Central memory CD4-positive, alpha-beta T cell (primary cell): ENCODE measurements at regions not wholly inside any gene's neighbourhood (a gene's known extent, or its start where the extent isn't known, plus 50 kb on each side); places are given as distances from the start of the nearest gene placed in this dataset.

Experiments
- DNase-seq: peaks from one replicate; pipeline ENCODE4 v3.0.0; 2022

DNA sequence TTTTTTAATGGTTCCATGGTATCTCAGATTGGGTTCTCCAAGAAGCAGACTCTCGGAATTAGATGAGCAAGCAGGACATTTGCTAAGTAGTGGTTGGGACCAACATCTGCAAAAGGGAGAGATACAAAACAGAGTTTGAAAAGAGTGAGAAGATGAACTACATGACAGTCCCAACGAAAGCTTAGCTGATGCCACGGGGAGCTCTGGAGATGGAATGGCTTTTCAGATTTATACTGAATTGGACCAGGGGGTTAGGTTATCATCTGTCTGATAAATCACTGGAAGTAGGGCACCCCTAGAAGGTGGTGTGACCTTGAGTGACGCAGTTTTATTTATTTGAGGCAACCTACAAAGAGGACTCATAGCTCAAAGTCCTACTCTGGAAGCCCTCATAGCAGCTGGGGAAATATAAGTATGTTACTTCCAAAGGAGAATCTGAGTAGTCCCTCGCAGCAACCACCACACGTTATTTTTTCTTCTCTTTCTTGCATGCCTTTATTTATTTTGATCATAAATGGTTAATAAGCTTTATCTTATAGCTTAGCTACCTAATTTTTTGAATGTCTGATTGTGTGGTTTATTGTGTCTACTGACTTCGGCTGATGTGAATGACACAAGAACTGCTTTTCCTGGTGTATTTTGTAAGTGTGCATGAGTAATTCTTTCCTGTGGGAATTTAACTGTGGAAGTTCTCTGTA is 815.4 kb downstream of the SQOR start:
- no peak for DNase-seq

DNA sequence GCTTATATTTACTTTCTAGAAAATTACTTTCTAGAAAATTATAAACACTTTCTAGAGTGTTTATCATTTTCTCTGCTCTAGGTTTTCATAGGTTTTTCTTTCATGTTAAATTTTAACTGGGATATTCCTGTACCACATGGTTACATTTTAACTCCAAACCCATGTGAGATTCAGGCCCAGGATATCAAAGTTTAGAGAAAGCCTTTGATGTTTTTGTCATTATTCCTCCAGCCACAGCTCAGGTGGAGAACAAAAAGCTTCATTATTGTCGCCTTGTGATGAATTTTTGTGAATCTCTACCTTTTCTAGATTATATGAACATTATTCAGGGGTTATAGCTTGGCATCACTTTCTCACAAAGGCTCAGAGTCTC is 816.0 kb downstream of the SQOR start:
- DNase-seq = no peak

DNA sequence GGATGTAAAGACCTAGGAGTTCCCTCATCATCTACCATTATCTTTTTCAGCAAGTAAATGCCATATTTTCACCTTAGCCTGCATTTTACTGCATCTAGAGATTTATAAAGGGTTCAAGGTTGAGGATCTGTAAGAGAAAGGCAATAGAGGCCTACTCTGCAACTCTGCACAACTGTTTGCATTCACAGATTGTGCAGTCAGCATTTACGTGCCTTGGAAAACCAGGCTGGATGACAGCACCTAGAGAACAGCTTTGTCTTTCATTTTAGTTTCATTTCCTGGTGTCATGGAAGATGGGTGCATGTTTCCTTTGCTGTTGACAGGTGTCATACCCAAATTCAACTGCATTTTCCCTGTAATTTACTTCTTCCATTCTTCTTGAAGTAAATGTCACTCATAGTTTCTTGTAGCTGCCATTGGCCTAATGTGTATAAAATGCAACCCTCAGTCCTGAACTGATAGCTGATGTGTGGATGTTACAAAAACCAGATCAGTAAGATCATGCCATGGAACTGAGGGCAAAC is 817.5 kb downstream of the SQOR start:
- DNase-seq = no peak

DNA sequence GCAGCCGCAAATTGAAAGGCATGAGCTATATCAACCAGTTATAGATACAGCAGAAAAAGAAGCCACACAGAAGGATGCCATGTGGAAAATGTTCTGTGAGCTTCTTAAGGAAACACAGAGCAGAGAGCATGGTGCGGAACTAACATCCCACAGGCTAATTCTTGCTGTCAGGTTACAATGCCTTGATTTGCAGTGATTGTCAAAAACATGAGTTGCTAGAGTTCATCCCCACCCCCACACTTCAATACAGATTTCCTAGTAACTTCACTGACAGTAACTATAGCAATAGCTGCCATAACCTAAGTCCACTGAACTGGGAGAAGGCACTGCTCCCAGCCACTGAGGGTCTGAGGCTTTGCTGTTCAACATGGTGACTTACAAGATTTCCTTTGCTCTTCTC is 821.6 kb downstream of the SQOR start:
- no peak for DNase-seq

DNA sequence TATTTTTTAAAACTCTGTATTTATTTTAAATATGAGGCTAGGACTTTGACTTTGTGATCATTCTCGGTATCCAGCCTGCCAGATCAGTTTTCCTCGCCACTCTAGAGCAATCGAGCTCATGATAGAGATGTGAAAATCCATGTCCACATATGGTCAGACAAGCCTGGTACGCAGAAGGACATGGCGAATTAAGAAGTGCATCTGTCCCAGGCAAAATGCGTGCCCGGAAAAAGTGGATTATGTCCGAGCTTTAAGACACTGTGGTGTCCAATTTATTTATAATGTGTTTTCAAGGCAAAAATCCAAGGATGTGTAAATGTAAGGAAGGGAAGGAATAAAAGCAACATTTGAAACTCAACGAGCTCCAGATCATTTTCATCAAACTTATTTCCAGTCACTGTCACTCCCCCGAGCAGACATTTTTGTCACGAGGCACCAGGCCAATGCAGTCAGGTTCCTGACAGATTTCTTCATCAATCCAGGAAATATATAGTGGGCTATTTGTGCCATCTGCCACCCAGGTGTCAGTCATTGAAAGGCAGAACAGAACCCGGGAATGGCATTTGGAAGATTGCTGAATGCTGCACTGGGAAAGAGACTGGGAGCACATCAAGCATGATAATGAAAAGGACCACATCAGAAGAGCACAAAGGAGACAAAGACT is 825.7 kb downstream of the SQOR start:
- DNase-seq = no peak

DNA sequence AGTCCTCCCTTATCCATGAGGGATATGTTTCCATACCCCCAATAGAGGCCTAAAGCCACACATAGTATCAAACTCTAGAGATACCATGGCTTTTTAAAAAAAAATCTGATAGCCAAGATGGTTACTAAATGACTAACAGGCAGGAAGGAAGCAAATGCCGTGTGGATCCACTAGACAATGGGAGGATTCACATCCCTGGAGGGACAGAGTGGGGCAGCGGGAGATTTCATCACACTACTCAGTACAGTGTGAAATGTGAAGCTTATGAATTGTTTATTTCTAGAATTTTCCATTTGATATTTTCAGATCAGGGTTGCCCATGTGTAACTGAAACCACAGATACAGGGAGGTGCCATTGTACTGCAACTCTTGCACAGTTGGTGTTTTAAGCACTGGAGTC is 826.6 kb downstream of the SQOR start:
- no peak for DNase-seq

DNA sequence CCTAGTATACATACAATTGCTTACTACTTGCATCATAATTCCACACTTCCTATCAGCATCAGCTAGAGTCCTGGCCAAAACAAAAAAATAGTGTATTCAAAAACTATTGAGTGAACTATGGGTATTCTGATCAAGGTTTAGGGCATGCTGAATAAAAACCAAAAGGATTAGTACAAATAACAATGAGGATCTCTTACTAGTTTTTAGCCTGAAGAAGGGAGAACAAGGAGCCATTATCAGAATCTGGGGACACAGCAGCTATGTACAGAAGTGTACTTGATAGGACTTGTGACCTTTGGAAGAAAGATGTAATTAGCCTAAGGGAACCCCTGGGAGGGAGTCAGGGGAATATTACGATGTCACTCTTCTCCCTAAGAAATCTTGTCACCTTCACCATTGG is 832.2 kb downstream of the SQOR start:
- DNase-seq = no peak

DNA sequence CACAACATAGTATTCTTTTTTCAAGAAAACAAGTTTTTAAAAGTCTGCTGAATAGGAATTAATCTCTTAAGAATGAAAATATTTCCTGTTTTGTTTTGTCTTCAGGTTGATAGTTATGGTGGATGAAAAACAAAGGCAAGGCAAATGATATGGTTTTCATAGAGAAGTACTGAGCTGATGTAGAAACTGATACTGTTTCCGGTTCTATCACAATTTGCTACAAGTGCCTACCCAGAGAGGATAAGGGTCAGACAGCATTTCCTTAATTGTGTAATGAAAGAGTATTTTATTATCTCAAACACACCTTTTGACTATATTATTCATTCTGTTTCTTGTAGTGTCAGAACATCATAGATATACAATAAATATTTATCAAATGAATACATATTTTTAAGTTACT is 836.3 kb downstream of the SQOR start:
- no peak for DNase-seq

DNA sequence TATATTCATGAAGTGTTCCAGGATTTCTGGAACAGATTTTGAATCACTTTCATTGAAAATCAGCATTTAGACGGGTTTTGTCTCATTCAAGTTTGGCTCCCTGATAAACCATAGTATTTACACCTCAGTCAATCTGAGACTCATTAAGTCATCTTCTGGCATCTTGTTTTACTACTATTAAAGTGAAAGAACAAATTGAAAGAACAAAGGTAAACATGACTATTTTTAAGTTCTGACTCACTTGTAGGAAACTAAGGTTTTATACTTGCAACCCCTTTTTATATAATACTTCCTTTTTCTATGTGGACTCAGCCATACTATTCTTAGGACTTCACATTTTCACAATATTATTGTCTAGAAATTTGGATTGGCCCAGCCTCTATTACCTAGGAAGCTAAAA is 854.4 kb downstream of the SQOR start:
- DNase-seq = no peak

DNA sequence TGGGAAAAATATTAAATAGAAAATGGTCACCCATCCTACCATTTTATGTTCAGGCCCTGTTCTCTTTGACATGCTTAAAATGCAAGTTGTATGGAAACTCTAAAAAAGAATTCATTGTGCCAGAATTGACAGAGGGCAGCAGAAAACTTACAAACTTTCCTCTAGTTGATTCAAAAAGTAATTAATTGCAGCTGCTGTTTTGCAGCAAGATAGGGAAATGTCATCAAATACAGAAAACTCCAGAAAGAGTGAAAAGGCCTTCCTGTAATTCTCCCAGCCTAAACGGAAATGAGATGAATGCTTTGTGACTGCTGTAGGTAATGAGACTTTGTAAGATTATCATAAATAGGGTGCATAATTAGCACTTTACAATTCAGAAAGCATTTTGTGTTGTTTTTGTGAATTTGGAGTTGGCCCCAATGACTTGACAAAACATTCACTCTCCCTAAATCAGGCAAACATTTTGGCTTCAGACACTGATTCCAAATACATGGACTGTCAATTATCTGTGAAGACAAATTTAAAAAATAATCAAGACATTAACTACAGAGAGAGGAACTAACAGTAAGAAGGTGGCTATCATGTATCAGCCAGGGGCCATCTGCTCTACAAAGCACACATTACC is 861.8 kb downstream of the SQOR start:
- DNase-seq = no peak

DNA sequence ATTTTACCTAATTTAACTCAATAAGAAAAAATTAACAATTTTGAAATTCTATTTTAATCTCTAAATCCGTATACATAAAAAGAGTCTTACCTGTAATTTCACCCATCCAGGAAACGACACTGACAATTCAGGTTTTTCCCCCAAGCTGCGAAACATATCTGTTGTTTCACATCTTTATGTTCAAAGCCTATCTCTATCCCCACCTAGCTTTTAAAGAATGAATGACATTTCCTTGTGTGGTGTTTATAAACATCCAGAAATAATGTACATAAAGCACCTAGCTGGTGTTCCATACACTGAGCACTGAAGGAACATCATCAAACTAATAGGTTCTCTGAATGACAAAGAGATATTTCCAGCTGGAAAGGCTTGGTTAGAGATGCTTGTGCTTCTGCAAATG is 867.8 kb downstream of the SQOR start:
- no peak for DNase-seq

DNA sequence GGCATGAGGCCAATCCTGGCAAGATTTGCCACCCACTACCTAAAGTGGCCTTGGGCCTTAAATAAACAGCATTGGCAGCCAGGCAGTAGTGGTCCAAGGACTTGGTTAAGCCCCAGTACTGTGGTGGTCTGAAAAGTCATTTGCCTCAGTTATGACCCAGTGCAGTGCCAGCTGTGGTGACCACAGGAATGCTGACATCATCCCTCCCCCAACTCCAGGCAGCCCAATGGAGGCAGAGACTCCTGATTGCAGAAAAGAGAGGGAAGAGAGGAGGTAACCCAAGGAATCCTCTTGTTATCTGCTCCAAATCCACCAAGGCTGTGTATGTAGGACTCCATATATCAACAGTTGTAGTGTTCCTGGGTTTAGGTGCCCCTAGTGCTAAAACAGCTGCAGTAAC is 883.6 kb downstream of the SQOR start:
- DNase-seq = no peak

DNA sequence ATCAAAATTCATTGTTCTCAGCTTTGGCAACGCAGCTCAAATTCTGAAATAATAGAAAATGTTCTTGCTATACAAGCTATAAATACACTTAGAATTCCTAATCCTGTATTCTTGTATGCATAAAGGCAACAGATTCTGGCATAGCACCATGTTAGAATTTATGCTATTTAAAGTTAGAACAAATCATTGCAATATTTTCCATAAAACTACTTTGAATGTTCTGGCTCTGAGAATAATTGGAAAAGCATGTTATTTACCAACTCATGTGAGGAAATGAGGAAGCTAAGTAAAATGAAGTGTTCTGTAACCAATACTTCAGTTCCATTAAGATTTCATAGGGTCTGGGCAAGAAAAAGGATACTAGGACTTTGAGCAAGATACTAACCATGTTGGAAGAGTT is 888.9 kb downstream of the SQOR start:
- no peak for DNase-seq

DNA sequence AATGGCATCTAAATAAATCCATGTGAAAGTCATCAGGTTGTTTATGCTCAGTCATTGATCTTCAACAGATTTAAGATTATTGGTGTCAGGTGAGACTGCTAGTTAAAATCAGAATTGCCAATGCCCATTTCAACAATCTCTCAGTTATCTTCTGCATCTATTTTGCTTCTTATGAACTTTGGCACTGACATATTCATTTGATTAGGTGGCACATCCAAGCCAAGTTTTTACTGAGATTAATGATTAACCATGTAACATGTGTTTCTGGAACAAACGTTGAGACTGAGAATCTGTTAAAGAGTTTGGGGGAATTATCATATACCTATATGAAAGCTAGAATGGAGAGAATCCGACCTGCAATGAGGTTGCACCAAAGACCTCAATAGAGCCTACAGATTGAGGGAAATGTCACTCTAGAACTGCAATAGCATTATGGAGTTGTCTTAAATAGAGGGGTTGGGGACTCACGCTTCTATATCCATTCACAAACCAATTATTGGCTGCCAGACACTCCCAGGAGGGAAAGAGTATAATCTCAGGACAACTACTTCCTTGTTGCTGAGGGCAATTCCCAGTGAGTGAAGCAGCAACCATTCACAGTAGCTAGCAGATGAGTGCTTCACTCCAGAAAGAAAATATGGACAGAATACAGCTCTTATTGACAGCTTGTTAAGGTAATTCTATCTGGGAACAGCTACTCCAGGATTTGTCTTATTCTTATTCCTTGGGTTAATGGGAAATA is 891.3 kb downstream of the SQOR start:
- DNase-seq = no peak

DNA sequence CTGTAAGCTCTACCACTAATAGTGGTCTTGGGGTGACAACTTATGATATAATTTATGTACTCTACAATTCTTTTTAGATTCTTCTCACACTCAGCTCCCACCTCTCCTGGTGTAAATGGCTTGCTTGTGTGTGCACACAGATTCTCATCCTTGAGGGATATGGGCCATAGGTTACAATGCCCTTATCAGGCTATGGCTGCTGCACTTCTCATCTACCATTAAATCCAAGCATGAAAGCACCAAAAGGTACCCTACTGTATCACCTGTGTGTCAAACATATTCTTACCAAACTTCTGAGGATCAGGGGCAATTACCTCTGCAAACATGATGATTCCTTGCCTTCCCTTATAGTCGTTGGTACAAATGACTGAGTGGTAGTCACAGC is 891.9 kb downstream of the SQOR start:
- DNase-seq = no peak

DNA sequence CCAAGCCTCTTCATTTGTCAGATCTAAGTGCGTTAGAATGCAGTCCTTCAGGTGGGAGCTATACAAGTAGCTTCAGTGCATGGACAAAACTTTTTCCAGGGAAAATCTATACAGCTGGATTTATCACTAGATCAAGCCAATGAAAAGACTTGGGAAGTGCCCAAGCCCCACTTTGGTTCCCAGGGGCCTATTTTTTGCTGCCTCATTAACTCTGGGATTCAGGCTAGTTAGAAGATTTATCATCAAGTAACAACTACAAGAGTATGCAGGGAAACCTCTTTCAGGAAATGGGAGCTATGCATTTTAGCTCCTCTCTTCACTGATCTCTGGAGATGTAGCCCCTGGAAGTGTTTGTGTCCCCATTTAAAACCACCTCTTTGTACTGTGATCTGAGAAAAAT is 908.8 kb downstream of the SQOR start:
- DNase-seq = no peak

DNA sequence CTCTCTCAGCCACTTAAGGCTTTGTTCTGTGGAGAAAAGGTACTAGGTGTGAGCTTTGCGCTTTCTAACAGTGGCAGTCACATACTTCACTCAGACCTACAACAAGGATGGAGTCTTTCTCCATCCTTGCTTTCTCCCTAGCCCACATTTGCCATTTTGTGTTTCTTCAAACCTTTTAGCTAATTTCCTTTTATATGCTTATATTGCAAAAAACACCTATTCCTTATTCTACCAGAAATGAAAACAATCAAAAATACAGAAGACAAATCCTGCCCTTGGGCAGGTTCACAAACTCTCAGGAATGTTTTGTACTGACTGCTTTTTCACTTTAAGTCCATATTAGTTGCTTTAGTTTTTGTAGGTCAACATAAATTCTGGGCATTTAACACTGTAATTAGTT is 914.2 kb downstream of the SQOR start:
- no peak for DNase-seq

DNA sequence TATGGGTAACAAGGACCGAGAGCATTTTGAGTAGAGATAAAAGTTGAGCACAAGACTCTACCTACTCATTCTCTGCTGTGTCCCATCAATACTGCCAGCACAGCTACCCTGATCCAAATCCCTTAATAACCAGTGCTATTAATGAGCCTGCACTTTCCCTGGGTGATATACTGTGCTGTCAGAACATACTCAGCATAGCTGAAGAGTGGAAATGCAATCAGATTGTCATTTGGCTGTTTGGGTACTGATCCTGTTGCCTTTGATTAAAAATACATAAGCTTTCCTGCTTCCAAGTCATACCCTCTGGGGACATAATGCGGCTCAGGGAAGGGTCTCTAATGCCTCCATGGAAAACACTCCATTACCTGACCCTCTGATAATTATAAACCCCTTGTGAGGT is 917.5 kb downstream of the SQOR start:
- no peak for DNase-seq

DNA sequence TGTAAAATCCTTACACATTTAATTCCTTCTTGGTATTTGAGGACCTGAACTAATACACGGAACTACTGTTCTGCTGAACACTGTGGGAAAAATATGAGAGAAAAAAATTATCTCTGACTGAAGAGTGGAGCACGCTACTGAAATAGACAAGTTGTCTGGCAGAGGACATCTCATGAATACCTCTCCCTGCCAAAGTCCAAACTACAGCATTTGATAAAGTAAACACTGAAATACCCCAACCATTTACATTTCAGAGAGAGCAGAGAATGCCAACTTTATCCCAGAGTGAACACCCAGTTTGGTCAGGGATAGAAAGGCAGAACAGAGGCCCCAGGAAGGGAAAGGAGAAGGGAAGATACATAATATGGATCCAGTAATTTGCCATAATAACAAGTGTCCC is 920.7 kb downstream of the SQOR start:
- DNase-seq = no peak

DNA sequence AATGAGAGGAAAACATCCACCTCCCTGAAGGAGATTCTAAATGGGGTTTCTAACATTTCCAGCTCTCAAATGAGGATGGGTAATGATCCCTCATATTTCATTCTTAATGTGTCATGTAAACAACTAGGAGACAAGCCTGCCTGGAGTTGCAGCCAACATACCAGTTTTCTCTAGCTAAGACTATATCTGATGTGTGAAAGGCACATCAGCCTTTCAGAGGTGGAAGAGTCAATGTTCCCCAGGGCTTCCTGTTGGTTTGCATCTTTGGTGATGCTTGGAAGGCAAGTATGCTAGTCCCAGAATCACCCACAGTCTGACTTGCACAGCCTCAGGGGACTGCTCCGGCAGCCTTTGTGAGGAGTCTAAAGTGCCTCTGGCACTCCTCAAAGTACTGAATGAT is 921.2 kb downstream of the SQOR start:
- DNase-seq = no peak

DNA sequence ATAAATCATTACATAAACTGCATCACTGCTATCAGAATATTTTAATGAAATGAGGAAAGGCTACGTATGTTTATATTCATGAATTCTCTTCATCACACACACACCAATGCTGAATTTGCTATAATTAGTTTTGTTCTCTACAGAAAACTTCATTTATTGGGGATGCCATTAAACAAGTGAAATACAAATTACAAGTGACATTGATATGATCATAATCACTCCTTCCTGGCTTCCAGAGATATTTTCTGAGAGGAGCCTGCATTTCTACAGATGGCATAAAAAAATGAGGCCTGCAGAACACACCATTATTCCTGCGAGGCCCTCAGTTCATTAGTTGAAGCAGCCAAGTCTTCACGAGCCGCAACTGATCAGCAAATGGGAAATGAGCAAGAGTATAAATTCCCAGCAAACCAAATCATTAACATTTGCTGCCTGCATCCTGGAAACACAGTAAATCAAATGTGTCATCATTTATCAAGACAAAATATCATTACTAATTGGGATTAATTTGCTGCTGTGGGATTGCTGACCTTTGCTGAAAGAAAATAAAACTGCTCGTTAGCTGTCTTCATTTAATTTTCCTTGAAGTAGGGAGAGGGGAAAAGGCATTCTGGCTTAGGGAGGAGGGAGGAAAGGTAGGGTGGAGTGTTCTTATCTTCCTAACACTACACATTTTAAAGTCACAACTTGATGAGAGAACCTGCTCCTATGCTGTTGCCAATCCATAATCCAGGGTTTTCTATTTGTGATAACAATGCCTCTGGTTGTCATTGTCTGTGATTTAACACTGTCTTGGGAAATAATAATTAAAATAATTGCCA is 921.9 kb downstream of the SQOR start:
- DNase-seq = no peak

DNA sequence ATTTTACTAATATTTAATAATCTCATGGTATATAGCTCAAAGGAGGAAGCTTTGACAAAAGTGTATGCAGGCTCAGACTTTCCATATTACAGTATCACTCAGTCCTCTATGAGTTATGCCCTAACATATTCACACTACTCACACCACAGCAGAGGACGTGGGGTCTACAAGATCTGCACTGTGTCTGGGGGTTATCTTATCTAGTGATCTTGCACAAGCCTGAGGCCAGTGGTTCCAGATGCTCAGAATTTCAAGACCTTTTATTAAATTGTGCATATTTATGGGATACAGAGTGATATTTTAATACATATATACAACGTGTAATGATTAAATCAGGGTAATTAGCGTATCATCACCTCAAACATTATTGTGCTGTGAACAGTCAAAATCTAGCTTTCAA is 933.1 kb downstream of the SQOR start:
- DNase-seq = no peak

DNA sequence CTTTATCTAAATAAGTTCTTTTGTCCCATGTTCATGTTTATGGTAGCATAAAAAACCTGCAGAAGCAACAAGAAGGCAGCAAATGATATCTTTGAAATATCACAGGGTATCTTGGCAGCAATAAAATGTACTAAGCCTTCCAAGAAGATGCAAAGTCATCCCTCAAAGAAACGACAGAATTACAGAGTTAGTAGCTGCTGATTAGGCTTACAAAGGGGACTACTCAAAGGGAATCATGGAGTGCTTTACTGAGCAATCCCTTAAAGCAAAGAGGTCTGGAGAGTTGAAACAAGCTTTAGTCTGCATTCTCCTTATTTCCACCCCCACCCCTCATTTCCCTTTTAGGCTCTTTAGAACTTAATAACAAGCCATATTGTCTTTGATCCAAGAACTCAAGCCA is 935.0 kb downstream of the SQOR start:
- no peak for DNase-seq
